GM18517 (cell line): ENCODE measurements at regions not wholly inside any gene's neighbourhood (a gene's known extent, or its start where the extent isn't known, plus 50 kb on each side); places are given as distances from the start of the nearest gene placed in this dataset.

Source experiments
- ATAC-seq: cut with Tn5 transposase; IDR thresholded peaks from one replicate; pipeline ENCODE4 v1.9.1; 2021; ENCODE audit warnings: mild to moderate bottlenecking, moderate library complexity; ENCODE audit not compliant: unreplicated experiment

DNA sequence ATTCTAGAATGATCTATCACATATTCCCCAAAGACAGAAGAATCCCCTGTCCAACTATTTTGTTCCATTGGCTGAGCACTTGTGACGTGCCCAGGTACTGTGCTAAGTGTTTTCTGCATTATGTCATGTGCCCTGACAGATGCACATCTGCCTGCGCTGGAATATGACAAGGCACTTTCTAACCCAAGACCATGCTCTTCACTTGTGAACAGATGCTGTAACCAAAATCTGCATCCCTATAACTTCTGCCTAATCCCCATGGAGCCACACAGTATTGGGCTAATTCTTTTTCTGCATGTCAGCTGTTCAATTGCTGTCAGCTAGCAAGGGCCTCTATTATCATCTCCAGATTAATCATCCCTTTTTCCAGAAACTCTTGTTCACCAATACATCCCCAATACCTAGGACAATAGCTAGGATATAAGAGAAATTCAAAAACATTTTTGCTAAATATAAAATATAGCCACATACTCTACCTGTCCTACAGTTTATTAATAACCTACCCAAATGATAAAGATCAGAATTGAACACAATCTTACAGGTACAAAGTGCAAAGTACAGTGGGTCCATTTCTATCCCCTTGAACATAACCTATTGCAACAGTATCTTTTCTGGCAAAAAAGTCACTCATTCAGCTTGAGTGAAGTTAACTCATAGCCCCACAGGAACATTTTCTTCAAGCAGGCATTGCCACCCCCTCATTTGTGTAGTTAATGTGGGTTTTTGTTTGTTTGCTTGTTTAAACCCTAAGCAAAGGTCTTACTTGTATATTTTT, 109.4 kb upstream of the LRRN1 start:
- no peak for ATAC-seq

DNA sequence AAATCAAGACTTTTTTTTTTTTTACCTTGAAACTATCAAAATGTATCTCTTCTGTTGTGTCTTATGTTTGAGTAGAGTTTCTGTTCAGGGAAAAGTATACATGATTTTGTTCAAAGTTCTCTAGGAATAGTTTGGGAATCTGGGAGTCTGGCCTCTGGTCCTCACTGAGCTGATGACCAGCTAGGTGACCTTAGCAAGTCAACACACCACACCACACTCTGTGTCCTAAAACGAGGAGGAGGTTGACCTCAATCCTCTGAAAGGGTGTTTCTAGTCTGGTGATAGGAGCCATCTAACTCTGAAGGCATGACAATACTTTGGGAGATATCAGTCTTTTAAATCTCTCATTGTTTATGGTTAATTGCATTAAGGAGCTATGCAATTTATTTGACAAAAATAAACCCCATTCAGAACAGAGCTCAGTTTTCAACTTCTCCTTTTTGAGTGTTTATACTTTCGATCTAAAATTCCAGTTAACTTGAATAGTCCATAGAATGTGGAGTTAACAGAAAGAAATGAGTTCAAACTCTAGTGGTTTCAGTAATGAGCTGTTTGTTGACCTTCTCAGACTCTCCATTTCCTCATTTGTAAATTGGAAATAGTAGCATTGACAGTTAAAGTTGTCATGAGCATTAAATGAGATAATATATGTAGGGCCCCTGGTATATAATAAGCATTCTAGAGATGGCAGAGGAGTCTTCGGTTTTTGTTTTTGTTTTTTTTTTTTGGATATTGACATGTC, 112.2 kb upstream of the LRRN1 start:
- ATAC-seq = no peak

DNA sequence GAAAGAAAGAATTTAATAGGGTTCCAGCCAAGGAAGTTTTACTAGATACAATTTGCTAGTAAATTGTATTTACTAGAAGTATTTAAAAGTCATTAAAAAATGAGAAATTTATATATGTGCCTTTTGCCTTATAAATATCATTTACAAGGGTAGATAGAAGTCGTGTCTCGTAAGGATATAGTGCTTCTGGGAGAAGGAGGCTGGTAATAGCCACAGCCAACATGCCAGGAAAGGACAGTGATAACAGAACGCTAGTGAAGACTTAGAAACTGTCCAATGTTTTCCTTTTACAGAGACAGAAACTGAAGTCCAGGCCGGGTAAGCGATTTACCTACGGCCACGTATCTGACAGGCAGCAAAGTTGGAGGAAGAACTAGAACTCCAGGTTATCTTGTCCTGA, 113.5 kb upstream of the LRRN1 start:
- ATAC-seq = no peak

DNA sequence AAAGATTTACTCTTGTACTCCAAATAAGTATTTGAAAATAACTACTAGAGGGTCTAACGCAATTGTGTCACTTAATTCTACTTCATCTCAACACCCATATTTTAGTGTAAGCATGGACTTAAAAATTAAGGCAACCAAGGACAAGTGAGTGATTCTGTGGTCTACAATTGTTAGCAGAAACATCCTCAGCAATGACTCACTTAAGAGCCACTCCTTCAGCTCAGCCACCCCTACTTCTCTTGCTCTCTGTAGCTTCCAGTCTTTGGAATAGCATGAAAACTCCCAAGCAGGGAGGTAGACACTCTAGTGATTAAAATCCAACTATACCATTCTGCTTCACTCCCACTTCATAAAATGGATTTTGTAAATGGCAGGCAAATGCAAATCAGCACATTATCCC, 116.0 kb upstream of the LRRN1 start:
- no peak for ATAC-seq

DNA sequence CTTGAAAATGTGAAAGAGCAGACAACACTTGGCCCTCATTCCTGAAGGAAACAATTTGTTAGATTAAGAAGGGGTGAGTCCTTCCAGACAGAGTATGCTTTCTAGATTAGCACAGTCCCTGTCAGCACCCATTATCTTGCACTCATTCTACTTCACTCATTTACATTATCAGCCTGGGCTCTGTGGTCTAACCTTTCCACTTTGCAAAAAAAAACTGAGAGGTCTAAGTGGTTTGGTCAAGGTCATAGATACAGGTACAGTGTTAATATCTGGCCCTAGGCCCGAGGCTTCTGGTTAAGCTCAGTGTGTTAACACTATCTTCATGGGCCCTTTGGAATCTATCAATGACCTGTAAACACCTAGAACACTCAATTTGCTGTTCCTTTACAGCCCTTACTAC, 123.4 kb upstream of the LRRN1 start:
- ATAC-seq = no peak

DNA sequence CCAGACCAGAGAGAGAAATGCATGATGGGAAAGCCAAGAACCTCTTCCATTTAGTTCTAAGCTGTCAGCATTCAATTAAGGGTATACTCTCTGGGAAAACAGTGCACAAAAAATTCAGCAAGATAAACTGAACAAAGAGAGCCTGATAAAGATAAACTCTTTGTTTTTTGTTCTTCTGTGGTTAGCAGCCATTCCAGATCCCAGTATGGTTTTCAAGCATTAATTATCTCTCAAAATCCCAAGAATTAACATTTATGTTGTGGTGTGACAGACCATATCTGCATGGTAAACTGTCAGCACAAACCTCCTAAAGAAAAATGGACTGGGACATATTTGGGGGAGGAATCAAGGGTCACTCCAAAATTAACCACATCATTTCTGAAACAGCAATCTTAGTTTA, 124.0 kb upstream of the LRRN1 start:
- no peak for ATAC-seq

GRCh38 chr3:3666664-3667063, 132.6 kb upstream of the LRRN1 start:
- peak; percentile 97 for ATAC-seq

GRCh38 chr3:3665961-3666640, 133.1 kb upstream of the LRRN1 start:
- ATAC-seq = peak; percentile 30

- no peak for ATAC-seq
Measured at GRCh38 chr3:3665546-3665945, 133.7 kb upstream of the LRRN1 start.

DNA sequence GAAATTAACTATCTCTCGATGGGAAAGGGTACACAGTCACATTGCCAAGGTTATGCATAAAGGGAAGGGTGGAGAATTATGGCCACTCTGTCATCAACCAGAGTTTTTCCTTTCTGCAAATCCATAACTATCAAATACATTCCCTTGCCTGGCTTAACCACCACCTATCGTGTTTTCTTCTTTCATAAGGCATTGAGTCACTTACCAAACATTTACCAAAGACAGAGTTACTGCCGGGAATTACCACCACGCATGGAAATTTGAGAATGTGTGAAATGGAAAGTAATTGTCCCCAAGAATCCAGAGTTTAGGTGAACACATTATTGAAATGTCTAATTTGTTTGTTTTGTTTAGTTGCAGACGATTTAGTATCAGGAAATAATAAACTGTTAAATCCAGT, 134.3 kb upstream of the LRRN1 start:
- ATAC-seq = no peak

DNA sequence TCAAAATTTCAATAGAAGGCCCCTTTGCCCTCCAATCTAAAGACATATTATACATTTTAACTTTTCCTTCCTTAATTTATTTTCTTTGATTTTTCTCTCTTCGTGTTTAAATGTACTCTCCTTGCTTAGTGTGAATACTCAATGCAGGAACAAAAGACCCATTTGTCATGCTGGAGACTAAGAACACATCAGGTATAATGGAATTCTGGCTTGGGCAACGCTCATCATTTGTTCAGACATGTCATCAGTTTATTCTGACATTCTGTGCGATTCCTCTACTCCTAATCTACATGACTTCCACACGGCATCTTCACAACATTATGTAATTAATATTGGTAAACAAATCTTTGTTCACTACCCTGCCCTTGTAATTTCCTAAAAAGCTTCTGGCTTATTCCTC, 136.6 kb upstream of the LRRN1 start:
- no peak for ATAC-seq

- ATAC-seq = no peak
Measured at GRCh38 chr3:3654916-3655315, 144.3 kb upstream of the LRRN1 start.

GRCh38 chr3:3648988-3649679, 150.1 kb upstream of the LRRN1 start:
- ATAC-seq = no peak

- ATAC-seq = no peak
Measured at GRCh38 chr3:3646934-3647333, 152.3 kb upstream of the LRRN1 start.

- ATAC-seq = peak; percentile 82
Measured at GRCh38 chr3:3646103-3646844, 153.0 kb upstream of the LRRN1 start.

GRCh38 chr3:3641877-3642455, 157.3 kb upstream of the LRRN1 start:
- ATAC-seq = no peak

- no peak for ATAC-seq
Measured at GRCh38 chr3:3639078-3639477, 160.2 kb upstream of the LRRN1 start.

DNA sequence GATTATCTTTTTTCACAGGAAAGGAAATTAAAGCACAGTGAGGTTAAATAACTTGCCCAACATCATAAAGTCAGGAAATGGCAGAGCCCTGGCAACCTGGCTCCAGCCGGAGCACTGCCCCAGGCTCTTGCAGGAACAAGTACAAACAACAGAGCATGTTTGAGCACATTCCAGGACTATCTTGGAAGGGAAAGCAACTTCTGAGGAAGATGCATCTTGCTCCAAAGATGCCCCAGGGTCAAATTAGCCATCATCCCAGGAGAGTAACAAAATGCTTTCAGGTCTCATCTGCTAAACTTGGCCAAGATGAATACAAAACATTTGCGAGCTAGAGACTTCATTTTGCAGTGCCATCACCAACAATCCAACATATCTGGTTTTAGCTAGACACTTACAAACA, 162.4 kb upstream of the LRRN1 start:
- ATAC-seq = no peak

DNA sequence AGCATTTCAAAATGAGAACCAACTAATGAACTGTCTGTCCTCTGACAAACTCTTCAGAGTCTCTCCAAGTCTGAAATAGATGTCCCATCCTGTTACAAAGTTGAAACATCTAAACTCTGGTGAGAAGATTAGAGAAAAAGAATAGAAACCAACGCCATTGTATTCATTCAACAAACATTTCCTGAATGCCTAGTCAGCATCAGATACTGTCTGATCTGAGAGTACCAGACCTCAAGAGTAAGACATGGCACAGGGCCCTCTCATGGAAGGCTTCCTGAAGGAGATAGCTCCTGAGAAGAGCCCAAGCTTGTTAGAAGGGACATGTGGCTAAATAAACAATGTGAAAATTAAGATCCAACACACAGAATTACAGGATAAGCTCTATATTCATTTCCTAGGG, 164.1 kb upstream of the LRRN1 start:
- ATAC-seq = no peak

DNA sequence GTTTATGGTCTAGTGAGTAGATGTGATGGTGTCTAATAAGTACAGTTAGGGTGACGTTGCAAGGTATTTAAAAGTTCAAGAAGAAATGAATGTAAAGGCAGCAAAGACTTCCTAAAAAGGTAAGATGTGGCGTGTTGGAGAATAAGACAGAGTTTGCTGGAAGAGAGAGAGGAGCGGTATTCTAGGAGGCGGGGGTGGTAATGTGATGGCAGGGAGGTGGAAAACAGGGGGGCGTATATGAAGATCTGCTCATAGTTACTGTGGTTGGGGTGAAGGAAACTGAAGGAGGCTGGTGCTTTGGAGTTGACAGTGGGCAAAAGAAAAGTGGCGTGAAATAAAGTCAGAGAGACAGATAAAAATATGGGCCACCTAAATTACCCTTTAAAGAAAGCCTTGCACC, 164.9 kb upstream of the LRRN1 start:
- no peak for ATAC-seq
